C4-2B (cell line): ENCODE measurements at regions not wholly inside any gene's neighbourhood (a gene's known extent, or its start where the extent isn't known, plus 50 kb on each side); places are given as distances from the start of the nearest gene placed in this dataset.

Source experiments
- H3K27ac ChIP-seq: fragments of 450-650 bp; 2 replicates; pipeline ENCODE4 v1.5.1; 2017
- ZFX ChIP-seq: fragments of 450-650 bp; IDR thresholded peaks from 2 replicates; pipeline ENCODE4 v1.6.1; 2017
- TF ChIP-seq, protein P1 (sequence below): fragments of 450-650 bp; conservative IDR thresholded peaks from 2 replicates; pipeline ENCODE4 v1.5.1; 2017; ENCODE audit warnings: mild to moderate bottlenecking

DNA sequence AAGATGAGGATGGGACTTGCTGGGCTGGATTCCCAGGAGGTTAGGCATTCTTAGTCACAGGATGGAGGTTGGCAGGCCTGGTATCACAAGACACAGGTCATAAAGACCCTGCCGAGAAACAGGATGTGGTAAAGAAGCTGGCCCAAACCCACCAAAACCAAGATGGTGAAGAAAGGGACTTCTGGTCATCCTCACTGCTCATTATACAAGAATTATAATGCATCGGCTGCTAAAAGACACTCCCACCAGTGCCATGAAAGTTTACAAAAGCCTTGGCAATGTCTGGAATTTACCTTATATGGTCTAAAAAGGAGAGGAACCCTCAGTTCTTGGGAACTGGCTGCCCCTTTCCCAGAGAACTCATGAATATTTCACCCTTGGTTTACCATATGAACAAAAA, 345.5 kb upstream of the POM121L12 start:
- no peak overlapping the region for H3K27ac ChIP-seq
- no peak for TF ChIP-seq ZFX
- TF ChIP-seq, protein P1, sequence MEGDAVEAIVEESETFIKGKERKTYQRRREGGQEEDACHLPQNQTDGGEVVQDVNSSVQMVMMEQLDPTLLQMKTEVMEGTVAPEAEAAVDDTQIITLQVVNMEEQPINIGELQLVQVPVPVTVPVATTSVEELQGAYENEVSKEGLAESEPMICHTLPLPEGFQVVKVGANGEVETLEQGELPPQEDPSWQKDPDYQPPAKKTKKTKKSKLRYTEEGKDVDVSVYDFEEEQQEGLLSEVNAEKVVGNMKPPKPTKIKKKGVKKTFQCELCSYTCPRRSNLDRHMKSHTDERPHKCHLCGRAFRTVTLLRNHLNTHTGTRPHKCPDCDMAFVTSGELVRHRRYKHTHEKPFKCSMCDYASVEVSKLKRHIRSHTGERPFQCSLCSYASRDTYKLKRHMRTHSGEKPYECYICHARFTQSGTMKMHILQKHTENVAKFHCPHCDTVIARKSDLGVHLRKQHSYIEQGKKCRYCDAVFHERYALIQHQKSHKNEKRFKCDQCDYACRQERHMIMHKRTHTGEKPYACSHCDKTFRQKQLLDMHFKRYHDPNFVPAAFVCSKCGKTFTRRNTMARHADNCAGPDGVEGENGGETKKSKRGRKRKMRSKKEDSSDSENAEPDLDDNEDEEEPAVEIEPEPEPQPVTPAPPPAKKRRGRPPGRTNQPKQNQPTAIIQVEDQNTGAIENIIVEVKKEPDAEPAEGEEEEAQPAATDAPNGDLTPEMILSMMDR, result no peak

DNA sequence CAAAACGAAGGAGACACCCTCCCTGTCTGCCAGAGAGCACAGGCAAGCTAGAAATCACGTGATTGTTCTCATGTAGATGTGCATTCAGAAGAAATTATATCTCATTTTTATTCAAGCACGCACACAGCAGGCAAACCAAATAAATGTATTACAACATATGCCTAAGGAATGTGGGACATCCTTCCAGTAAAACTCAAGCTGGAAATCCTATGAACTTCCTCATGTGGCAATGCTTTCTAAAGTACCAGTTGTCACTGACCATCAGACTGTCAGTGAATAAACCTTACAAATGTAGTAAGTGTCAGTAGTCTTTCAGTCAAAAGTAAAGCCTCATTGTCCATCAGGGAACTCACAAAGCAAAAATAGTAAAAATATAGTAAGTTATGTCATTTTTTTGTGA, 350.1 kb upstream of the POM121L12 start:
- H3K27ac ChIP-seq, result no peak overlapping the region
- TF ChIP-seq, protein P1, result no peak
- no peak for TF ChIP-seq ZFX

DNA sequence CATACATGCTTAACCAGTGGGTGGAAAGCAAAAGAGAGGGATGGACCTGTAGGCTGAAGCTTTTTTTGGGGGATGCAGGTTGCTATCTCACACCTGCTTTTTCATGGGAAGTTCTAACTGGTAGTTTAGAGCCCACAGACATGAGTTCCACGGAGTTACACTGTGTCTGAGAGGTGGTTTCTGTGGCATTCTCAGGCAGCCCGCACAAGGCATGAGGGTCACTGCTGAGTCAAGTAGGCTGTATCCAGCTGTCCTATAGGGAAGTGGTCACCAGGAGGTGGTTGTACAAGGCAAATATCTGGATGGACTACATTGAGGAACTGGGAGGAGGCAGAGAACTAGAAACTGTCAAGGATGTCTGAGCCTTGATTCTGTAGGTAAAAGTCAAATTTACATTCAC, 351.0 kb upstream of the POM121L12 start:
- H3K27ac ChIP-seq, result no peak overlapping the region
- TF ChIP-seq, protein P1, result no peak
- TF ChIP-seq ZFX, result no peak

GRCh38 chr7:52682993-52683392, 352.4 kb upstream of the POM121L12 start:
- TF ChIP-seq, protein P1, result no peak
- TF ChIP-seq ZFX, result no peak
- H3K27ac ChIP-seq, result no peak overlapping the region

DNA sequence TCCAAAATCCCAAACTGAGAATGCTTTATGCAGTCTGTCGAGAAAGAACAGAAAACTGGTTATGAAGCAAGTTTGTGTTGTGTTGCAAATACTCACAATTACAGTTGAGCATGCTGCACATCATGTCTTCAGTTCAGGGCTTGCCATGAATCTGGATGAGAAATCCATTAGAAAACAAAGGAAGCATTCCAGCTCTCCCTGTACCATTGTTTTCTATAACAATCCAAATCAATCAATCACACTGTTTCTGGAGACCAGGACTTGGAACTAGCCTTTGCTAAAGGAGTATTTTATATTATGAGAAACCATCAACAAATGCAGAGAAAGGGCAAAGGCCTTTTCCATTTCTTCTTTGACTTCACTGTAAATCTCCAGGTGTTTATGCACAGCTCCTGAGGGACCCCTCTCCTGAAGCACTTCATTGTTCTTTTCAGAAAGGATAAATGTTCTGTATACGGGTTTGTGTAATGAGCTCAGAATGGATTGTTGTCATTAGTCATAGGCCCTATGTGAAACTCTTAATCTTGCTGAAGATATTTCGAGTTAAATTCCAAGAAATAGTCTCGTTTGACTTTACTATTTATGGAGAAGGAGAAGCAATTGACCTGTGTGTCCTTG, 364.7 kb upstream of the POM121L12 start:
- TF ChIP-seq, protein P1, result no peak
- TF ChIP-seq ZFX, result no peak
- H3K27ac ChIP-seq, result no peak overlapping the region

GRCh38 chr7:52669031-52669430, 366.4 kb upstream of the POM121L12 start:
- TF ChIP-seq, protein P1, result no peak
- no peak for TF ChIP-seq ZFX
- no peak overlapping the region for H3K27ac ChIP-seq

- H3K27ac ChIP-seq, result no peak overlapping the region
- no peak for TF ChIP-seq ZFX
- TF ChIP-seq, protein P1, result no peak
These were observed 367.0 kb upstream of the POM121L12 start for GRCh38 chr7:52668435-52668834.
